Suprapubic skin (tissue), 4 donors: ENCODE measurements at regions not wholly inside any gene's neighbourhood (a gene's known extent, or its start where the extent isn't known, plus 50 kb on each side); places are given as distances from the start of the nearest gene placed in this dataset.

Experiments used
- DNase-seq, 2 donors: peaks; one replicate each; pipeline ENCODE4 v3.0.0-alpha.2; 2019; ENCODE audit warnings: low spot score in 2 of 2
- H3K27ac ChIP-seq: fragments of 200-600 bp; sonication (generic); one replicate; pipeline ENCODE4 v1.5.1; 2019
- H3K27me3 ChIP-seq: fragments of 200-600 bp; sonication (generic); one replicate; pipeline ENCODE4 v1.5.1; 2019
- H3K36me3 ChIP-seq: fragments of 200-600 bp; sonication (generic); one replicate; pipeline ENCODE4 v1.5.1; 2019
- H3K4me1 ChIP-seq: fragments of 200-600 bp; sonication (generic); one replicate; pipeline ENCODE4 v1.5.1; 2019
- H3K4me3 ChIP-seq: fragments of 200-600 bp; sonication (generic); one replicate; pipeline ENCODE4 v1.5.1; 2019; ENCODE audit warnings: mild to moderate bottlenecking
- H3K9me3 ChIP-seq: fragments of 200-600 bp; sonication (generic); one replicate; pipeline ENCODE4 v1.5.1; 2019
- CTCF ChIP-seq, 2 donors: fragments of 200-600 bp in 1 of 2; fragments of 450-650 bp in 1 of 2; sonication (generic) in 1 of 2; IDR thresholded peaks; one replicate each; pipeline ENCODE4 v1.5.1; 2016 to 2019; ENCODE audit warnings: antibody characterized with exemption in 2 of 2, mild to moderate bottlenecking in 1 of 2, moderate library complexity in 1 of 2
- EP300 ChIP-seq: sonication (generic); formaldehyde crosslinking; IDR thresholded peaks from one replicate; pipeline ENCODE4 v1.6.1; 2017; ENCODE audit warnings: antibody characterized with exemption
- POLR2A ChIP-seq, 2 donors: fragments of 450-650 bp; IDR thresholded peaks; one replicate each; pipeline ENCODE4 v1.6.1; 2017; ENCODE audit warnings: antibody characterized with exemption in 2 of 2, mild to moderate bottlenecking in 2 of 2, moderate library complexity in 2 of 2
- POLR2AphosphoS5 ChIP-seq, 3 donors: sonication (generic); formaldehyde crosslinking; IDR thresholded peaks; one replicate each; pipeline ENCODE4 v1.6.1; 2017; ENCODE audit warnings: antibody characterized with exemption in 3 of 3
- WGBS: methylation state at CpG from one replicate; pipeline ENCODE4 v1.1.5; 2018; 5-methylcytosine and 5-hydroxymethylcytosine counted together

- 55% methylated on average over 3 of the region's 3 CpGs for WGBS
- H3K9me3 ChIP-seq, result no peaks in the 10 kb centered on the region
- no peaks in the 10 kb centered on the region for H3K27me3 ChIP-seq
- H3K27ac ChIP-seq, result no peak overlapping the region
- no peaks in the 10 kb centered on the region for H3K4me1 ChIP-seq
- H3K4me3 ChIP-seq, result no peak overlapping the region
- TF ChIP-seq POLR2A (IDR thresholded peaks at IDR 0.05) (no peak), EP300 (no peak), POLR2AphosphoS5 (IDR thresholded peaks at IDR 0.05) (no peak), CTCF (IDR thresholded peaks at IDR 0.05) (no peak)
- H3K36me3 ChIP-seq, result no peaks in the 10 kb centered on the region
- no peak for DNase-seq
These were observed 545.6 kb downstream of the ACTL7B start for GRCh38 chr9:108310202-108310601.

GRCh38 chr9:108300306-108301287 lies 555.2 kb downstream of the ACTL7B start:
- Histone ChIP-seq H3K4me1 (peaks cover 18% of the 10 kb centered on the region), H3K9me3 (no peaks in the 10 kb centered on the region), H3K36me3 (no peaks in the 10 kb centered on the region), H3K27ac (no peak overlapping the region), H3K4me3 (no peak overlapping the region), H3K27me3 (no peaks in the 10 kb centered on the region)
- DNase-seq, result no peak
- TF ChIP-seq POLR2A (IDR thresholded peaks at IDR 0.05) (no peak), POLR2AphosphoS5 (IDR thresholded peaks at IDR 0.05) (no peak), CTCF (IDR thresholded peaks at IDR 0.05) (no peak), EP300 (no peak)
- 71% methylated on average over 9 of the region's 9 CpGs for WGBS

- peak overlapping the region; percentile 66 for H3K27ac ChIP-seq
- WGBS, result 46% methylated on average over 4 of the region's 4 CpGs
These were observed 558.7 kb downstream of the ACTL7B start for GRCh38 chr9:108297073-108297472.

DNA sequence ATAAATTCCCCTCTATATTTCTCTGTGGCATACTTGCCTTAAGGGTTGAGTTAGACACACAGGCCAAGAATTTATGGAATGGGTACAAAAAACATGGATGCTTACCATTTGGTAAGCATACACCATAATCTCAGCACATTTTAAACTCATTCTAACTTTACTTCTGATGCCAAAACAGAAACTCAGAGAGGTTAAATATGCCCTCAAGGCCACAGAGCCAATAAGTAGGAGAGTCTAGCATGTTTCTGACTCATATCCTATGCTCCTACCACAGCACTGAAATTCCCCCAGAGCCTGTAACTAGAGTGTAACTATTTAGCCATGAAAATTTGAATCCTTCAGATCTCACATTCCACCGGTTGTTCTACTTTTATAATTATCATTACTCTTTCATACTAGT lies 559.7 kb downstream of the ACTL7B start:
- no peaks in the 10 kb centered on the region for H3K9me3 ChIP-seq
- H3K27ac ChIP-seq, result peak overlapping the region; percentile 66
- H3K27me3 ChIP-seq, result no peaks in the 10 kb centered on the region
- H3K36me3 ChIP-seq, result no peaks in the 10 kb centered on the region
- DNase-seq, result no peak
- TF ChIP-seq EP300 (no peak), CTCF (IDR thresholded peaks at IDR 0.05) (no peak), POLR2A (IDR thresholded peaks at IDR 0.05) (no peak), POLR2AphosphoS5 (IDR thresholded peaks at IDR 0.05) (no peak)
- H3K4me1 ChIP-seq, result peaks cover 40% of the 10 kb centered on the region
- 41% methylated on average over 1 of the region's 1 CpG for WGBS
- no peak overlapping the region for H3K4me3 ChIP-seq

More at GRCh38 chr9:108297073-108297472, 558.7 kb downstream of the ACTL7B start:
- H3K4me3 ChIP-seq, result no peak overlapping the region
- TF ChIP-seq EP300, result no peak
- peak in 2 of 3 donors; percentile 24 to 35 for TF ChIP-seq POLR2AphosphoS5 (IDR thresholded peaks at IDR 0.05)
- H3K4me1 ChIP-seq, result peaks cover 33% of the 10 kb centered on the region
- H3K9me3 ChIP-seq, result no peaks in the 10 kb centered on the region
- H3K36me3 ChIP-seq, result no peaks in the 10 kb centered on the region
- no peaks in the 10 kb centered on the region for H3K27me3 ChIP-seq
- DNase-seq, result peak; percentile 83 to 84

DNA sequence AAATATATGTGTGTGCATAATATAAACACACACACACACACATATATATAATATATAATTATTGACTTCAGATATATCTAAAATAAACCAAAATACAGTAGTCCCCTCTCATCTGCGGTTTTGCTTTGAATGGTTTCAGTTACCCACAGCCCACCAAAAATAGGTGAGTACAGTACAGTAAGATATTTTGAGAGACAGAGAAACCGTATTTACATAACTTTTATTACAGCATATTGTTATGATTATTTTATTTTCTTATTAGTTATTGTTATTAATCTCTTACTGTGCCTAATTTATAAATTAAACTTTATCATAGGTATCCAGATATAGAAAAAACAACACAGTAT lies 564.2 kb downstream of the ACTL7B start:
- TF ChIP-seq POLR2AphosphoS5 (IDR thresholded peaks at IDR 0.05) (no peak), EP300 (no peak), POLR2A (IDR thresholded peaks at IDR 0.05) (no peak), CTCF (IDR thresholded peaks at IDR 0.05) (no peak)
- Histone ChIP-seq H3K36me3 (no peaks in the 10 kb centered on the region), H3K27me3 (no peaks in the 10 kb centered on the region), H3K9me3 (no peaks in the 10 kb centered on the region), H3K4me3 (no peak overlapping the region), H3K4me1 (peaks cover 35% of the 10 kb centered on the region), H3K27ac (peak overlapping the region; percentile 68)
- 75% methylated on average over 2 of the region's 2 CpGs for WGBS
- no peak for DNase-seq
